ENCODE measurements at regions not wholly inside any gene's neighbourhood (a gene's known extent, or its start where the extent isn't known, plus 50 kb on each side); places are given as distances from the start of the nearest gene placed in this dataset.

DNA sequence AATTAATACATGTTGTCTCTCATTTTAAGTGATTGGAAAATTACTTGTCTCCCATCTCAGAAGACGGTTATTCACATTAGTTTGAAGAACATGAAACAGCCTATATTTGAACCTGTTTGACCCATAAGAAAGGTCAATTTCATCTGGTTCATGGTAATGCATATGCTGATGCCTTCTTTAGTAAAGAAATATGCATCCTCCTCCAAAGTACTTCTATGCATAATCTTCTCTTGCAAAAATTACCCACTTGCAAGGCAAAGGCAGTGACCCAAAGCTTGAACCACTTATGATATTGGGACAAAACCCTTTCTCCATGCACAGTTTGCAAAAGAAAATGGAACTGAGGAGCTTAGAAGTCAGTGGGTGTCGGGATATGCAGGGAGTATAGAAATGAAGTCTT is 65.4 kb upstream of the IRX1 start:
- TF ChIP-seq, protein P1, sequence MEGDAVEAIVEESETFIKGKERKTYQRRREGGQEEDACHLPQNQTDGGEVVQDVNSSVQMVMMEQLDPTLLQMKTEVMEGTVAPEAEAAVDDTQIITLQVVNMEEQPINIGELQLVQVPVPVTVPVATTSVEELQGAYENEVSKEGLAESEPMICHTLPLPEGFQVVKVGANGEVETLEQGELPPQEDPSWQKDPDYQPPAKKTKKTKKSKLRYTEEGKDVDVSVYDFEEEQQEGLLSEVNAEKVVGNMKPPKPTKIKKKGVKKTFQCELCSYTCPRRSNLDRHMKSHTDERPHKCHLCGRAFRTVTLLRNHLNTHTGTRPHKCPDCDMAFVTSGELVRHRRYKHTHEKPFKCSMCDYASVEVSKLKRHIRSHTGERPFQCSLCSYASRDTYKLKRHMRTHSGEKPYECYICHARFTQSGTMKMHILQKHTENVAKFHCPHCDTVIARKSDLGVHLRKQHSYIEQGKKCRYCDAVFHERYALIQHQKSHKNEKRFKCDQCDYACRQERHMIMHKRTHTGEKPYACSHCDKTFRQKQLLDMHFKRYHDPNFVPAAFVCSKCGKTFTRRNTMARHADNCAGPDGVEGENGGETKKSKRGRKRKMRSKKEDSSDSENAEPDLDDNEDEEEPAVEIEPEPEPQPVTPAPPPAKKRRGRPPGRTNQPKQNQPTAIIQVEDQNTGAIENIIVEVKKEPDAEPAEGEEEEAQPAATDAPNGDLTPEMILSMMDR (IDR thresholded peaks at IDR 0.05): no peak

DNA sequence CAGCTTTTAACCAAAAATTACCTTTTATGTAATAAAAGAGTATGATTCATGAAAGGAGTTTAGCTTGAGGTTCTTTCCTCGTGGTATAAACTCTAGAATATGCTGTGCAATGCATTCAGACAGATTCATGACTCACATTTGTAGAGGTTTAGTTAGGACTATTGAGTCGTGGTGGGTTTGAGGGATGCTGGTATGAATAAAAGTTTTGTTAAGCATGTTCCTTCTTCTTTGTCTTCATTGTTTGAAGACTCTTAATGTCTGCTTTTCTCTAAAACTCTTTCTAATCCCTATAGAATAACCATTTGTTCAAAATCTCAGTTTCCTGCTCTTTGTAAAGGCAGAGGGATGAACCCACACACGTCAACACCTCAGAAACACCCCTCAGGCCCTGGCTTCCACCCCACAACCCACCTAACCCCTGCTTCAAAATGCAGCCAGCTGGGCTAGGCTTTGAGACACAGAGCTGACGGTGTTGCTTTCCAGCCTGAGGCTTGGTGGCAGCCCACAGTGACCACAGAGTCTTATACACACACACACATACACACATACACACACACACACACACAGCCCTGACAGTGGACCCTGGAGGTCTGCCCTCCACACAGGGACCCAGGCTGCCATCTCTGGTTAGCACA is 69.0 kb upstream of the IRX1 start:
- TF ChIP-seq, protein P1 (IDR thresholded peaks at IDR 0.05): no peak

DNA sequence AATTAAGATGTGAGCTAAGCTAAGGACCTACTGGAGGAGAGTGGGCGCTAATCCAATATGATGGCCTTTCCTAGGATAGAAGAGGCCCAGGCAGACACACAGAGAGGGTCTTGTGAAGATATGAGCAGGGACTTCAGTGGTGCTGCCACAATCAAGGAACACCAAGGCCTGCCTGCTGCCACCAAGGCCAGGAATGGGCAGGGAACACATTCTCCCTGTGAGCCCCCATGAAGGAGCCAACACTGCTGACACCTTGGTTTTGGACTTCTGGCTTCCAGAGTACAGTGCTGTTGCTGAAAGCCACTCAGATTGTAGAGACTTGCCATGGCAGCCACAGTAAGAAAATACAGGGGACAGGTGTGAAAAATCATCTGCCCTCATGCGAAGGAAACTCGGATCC is 73.1 kb upstream of the IRX1 start:
- TF ChIP-seq, protein P1 (IDR thresholded peaks at IDR 0.05): no peak

DNA sequence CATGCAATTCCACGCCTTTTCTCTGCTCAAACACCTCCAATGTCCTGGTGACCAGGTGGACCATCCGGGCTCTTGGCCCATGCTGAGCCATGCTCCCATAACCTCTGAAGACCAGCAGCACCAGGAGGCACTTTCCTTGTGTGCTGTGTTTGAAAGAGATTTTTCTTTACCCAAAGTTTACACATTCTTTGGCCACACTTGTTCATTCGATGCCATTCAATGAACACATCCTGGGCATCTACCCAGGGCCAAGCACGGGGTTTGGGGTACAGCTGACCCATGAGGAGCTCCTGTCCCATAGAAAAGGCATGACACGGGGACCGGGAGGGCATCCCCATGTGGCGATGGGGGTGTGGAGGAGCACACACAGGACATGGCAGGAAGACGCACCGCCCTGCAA is 77.1 kb upstream of the IRX1 start:
- TF ChIP-seq, protein P1 (IDR thresholded peaks at IDR 0.05): no peak

DNA sequence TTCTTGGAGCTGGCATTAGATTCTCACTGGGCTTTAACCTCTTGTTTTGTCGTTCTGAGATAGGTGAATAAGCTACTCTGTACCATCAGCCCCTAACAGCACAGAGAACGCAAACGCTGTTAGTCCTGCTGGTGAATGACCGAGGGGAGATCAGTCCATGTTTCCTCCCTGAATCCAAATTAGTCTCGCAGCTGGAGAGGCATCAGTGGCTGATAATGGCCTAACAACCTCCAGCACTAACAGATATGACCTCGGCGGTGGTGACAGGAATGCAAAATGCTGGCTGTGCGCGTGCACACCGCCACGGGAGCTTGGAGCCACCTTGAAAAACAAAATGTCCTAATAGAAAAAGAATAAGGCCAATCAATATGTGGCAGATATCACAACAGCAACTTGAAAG is 77.6 kb upstream of the IRX1 start:
- TF ChIP-seq, protein P1 (IDR thresholded peaks at IDR 0.05): no peak

DNA sequence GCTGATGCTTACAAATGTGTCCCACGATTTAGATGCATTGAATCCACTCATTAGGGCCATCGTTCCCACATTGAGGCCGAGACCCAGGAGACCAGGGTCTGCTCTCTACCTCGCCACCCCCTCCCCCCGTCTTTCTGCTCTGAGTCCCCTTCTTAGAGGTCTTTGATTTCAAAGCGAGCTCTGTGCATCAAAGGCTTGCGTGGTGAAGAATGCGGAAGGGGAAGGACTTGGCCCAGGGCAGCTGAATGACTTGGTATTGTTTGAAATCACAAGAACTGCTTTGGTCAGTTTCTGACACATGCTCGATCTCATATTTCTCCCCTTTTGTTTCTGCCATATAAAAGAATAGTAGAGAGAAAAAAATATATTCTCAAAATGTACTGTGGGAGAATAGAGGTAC is 78.3 kb upstream of the IRX1 start:
- TF ChIP-seq, protein P1 (IDR thresholded peaks at IDR 0.05): no peak

DNA sequence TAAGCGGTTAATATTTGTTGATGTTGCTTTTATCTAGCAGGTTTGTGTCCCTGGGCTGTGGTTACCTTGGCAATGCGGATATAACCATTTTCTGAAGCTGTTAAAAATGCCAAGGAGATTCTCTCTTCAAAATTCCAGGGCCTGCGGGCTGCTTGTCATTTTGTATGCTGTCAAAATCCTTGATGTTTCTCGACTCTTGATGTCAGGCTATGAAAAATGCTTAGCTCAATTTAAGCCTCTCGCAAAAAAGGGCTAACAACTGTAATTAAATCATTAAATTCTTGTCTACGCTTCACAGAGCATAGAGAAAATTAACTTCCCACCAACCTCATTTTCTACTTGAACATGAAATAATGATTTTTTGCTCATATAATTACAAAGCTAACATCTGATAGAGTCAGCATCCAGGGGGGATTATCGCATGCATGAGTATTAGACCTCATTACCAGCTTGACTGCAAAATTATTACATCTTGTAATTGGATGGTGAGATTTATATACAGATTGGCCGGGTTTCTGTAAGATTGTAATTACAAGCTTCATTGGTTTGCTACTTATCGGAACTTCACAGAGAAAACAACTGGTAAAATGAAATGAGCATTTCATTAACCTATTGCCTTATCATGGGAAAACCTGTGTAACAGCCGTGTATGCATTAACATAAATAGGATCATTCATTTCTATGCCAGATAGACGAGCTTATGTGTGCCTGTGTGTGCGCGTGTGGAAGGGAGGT is 83.1 kb upstream of the IRX1 start:
- TF ChIP-seq, protein P1 (IDR thresholded peaks at IDR 0.05): no peak

All from LNCAP (cell line).